GM12873 (cell line): ENCODE measurements at regions not wholly inside any gene's neighbourhood (a gene's known extent, or its start where the extent isn't known, plus 50 kb on each side); places are given as distances from the start of the nearest gene placed in this dataset.

Source experiments
- TF ChIP-seq, protein P1 (sequence below): IDR thresholded peaks from 2 replicates; pipeline ENCODE4 v1.5.1; 2012; ENCODE audit warnings: low read depth, mild to moderate bottlenecking, moderate library complexity, low read length, control low read depth; ENCODE audit not compliant: insufficient read depth; ENCODE audit errors: missing control alignments

- TF ChIP-seq, protein P1, sequence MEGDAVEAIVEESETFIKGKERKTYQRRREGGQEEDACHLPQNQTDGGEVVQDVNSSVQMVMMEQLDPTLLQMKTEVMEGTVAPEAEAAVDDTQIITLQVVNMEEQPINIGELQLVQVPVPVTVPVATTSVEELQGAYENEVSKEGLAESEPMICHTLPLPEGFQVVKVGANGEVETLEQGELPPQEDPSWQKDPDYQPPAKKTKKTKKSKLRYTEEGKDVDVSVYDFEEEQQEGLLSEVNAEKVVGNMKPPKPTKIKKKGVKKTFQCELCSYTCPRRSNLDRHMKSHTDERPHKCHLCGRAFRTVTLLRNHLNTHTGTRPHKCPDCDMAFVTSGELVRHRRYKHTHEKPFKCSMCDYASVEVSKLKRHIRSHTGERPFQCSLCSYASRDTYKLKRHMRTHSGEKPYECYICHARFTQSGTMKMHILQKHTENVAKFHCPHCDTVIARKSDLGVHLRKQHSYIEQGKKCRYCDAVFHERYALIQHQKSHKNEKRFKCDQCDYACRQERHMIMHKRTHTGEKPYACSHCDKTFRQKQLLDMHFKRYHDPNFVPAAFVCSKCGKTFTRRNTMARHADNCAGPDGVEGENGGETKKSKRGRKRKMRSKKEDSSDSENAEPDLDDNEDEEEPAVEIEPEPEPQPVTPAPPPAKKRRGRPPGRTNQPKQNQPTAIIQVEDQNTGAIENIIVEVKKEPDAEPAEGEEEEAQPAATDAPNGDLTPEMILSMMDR: no peak
These were observed 455.0 kb upstream of the TCF4 start for GRCh38 chr18:56042915-56043536.

DNA sequence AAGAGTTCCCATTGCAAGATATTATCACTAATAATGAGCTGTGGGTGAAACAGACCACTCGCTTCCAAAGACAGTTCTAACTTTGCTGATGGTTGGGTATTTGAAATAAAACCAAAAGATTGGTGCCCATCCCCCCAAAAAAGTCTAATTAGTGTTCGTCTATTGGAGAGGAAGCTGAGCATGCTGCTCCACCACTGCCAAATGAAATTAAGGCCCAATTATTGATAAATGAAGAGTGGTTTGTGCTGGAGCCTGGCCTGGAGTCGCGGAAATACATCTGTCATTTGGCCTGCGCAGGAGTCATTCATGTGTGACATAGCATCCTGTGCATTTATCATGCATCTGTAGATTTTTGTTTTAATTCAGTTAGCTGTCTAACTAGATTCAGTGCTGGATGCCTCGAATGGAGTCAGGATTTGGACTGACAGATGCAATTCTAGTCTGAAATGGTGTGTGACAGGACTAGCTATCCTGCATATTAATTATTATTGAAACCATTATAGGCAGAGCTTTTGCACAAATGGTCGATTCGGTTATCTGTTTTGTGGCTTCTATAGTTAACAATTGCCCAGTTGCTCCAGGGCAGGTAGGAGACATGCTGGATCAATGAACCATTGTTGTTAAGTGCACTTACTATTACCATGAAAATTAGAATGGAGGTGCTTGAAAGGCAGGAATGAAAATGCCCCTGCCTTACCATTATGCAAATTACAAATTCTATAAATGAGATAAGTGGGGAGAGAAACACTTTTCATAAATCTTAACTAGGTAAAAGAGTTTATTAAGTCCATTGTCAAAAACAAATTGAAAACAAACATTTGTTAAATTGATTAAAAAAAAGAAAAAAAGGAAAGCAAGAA lies 450.4 kb upstream of the TCF4 start:
- TF ChIP-seq, protein P1: no peak

GRCh38 chr18:56036741-56037140 lies 448.7 kb upstream of the TCF4 start:
- TF ChIP-seq, protein P1: no peak

DNA sequence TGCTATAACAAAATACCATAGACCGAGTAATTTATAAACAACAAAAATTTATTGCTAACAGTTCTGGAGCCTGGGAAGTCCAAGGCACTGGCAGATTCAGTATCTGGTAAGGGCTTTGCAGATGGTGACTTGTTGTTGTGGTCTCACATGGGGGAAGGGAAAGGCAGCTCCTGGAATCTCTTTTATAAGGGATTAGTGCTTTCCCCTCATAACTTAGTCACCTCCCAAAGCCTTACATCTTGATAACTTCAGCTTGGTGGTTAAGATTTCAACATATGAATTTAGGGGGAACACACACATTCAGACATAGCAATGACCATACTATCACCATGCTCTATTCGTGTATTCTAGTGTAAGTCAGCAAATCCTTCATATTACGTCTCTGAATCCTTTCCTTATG lies 447.6 kb upstream of the TCF4 start:
- TF ChIP-seq, protein P1: no peak

GRCh38 chr18:56034949-56035348 lies 447.0 kb upstream of the TCF4 start:
- TF ChIP-seq, protein P1: no peak

GRCh38 chr18:56030060-56030459 lies 442.1 kb upstream of the TCF4 start:
- TF ChIP-seq, protein P1: no peak

DNA sequence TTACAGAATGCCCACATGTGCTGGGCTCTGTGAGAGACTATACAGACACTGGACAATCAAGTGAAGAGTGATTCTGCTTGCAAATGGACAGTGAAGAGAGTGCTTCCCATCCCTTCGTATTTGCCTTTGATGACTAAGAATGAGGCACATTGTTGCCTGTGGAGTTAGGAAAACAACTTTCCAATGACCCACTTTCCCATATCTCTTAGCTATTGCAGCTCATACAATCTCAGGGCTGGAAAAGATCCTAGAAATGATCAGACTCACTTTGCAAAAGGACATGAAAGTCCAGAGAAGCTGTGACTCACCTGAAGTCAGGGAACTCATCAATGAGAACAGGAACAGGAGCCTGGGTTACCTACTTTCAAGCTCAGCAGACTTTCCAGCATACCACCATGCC lies 440.5 kb upstream of the TCF4 start:
- TF ChIP-seq, protein P1: no peak
